GM11168 (cell line): ENCODE measurements at regions not wholly inside any gene's neighbourhood (a gene's known extent, or its start where the extent isn't known, plus 50 kb on each side); places are given as distances from the start of the nearest gene placed in this dataset.

Source experiments
- in situ Hi-C: fragments of 300-500 bp; cut with MboI; formaldehyde crosslinking; loops from one replicate; pipeline ENCODE4 v1.12.0; 2022; ENCODE audit warnings: low sequenced_read_pairs; ENCODE audit not compliant: unreplicated experiment

GRCh38 chr1:43108080-43108479 lies 64.0 kb downstream of the EBNA1BP2 start:
- in situ Hi-C loops, result no loop called here

- in situ Hi-C loops, result no loop called here
These were observed 64.4 kb downstream of the EBNA1BP2 start for GRCh38 chr1:43107664-43108063.

- in situ Hi-C loops, result no loop called here
These were observed 67.9 kb downstream of the EBNA1BP2 start for GRCh38 chr1:43104027-43104763.

- in situ Hi-C loops, result no loop called here
These were observed 71.0 kb downstream of the EBNA1BP2 start for GRCh38 chr1:43101061-43101460.

GRCh38 chr1:43098200-43098599 lies 73.9 kb downstream of the EBNA1BP2 start:
- in situ Hi-C loops, result loop anchor here (25.0 kb wide), 1 partner anchor 511 kb away; no protein-coding TSS in a partner anchor

- in situ Hi-C loops, result loop anchor here (25.0 kb wide), 1 partner anchor 509 kb away; no protein-coding TSS in a partner anchor
These were observed 75.6 kb downstream of the EBNA1BP2 start for GRCh38 chr1:43096528-43096927.

GRCh38 chr1:43090812-43091211 lies 81.3 kb downstream of the EBNA1BP2 start:
- in situ Hi-C loops, result loop anchor here (25.0 kb wide), 1 partner anchor 504 kb away; no protein-coding TSS in a partner anchor

- in situ Hi-C loops, result loop anchor here (25.0 kb wide), 1 partner anchor 503 kb away; no protein-coding TSS in a partner anchor
These were observed 81.9 kb downstream of the EBNA1BP2 start for GRCh38 chr1:43090157-43090556.

- in situ Hi-C loops, result loop anchor here (25.0 kb wide), 1 partner anchor 496 kb away; no protein-coding TSS in a partner anchor
These were observed 88.7 kb downstream of the EBNA1BP2 start for GRCh38 chr1:43083375-43083891.

GRCh38 chr1:43082740-43083139 lies 89.3 kb downstream of the EBNA1BP2 start:
- in situ Hi-C loops, result loop anchor here (25.0 kb wide), 1 partner anchor 495 kb away; no protein-coding TSS in a partner anchor

GRCh38 chr1:43077273-43077672 lies 94.8 kb downstream of the EBNA1BP2 start:
- in situ Hi-C loops, result loop anchor here (10.0 to 25.0 kb wide), 2 partner anchors 102 to 490 kb away; no protein-coding TSS in a partner anchor

- in situ Hi-C loops, result loop anchor here (10.0 to 25.0 kb wide), 2 partner anchors 100 to 487 kb away; no protein-coding TSS in a partner anchor
These were observed 97.4 kb downstream of the EBNA1BP2 start for GRCh38 chr1:43074709-43075108.

GRCh38 chr1:43074244-43074643 lies 97.8 kb downstream of the EBNA1BP2 start:
- in situ Hi-C loops, result loop anchor here (10.0 kb wide), 1 partner anchor 99 kb away; no protein-coding TSS in a partner anchor

- in situ Hi-C loops, result loop anchor here (10.0 kb wide), 1 partner anchor 99 kb away; no protein-coding TSS in a partner anchor
These were observed 98.4 kb downstream of the EBNA1BP2 start for GRCh38 chr1:43073490-43074230.

- in situ Hi-C loops, result loop anchor here (10.0 kb wide), 1 partner anchor 98 kb away; no protein-coding TSS in a partner anchor
These were observed 99.8 kb downstream of the EBNA1BP2 start for GRCh38 chr1:43072314-43072713.

- in situ Hi-C loops, result loop anchor here (10.0 kb wide), 1 partner anchor 96 kb away; no protein-coding TSS in a partner anchor
These were observed 100.8 kb downstream of the EBNA1BP2 start for GRCh38 chr1:43071241-43071640.

GRCh38 chr1:43069461-43070050 lies 102.5 kb downstream of the EBNA1BP2 start:
- in situ Hi-C loops, result loop anchor here (5.0 to 10.0 kb wide), 2 partner anchors 95 to 157 kb away; no protein-coding TSS in a partner anchor

- in situ Hi-C loops, result loop anchor here (5.0 kb wide), 1 partner anchor 157 kb away; no protein-coding TSS in a partner anchor
These were observed 103.2 kb downstream of the EBNA1BP2 start for GRCh38 chr1:43068911-43069310.

- in situ Hi-C loops, result loop anchor here (5.0 kb wide), 1 partner anchor 156 kb away; no protein-coding TSS in a partner anchor
These were observed 103.9 kb downstream of the EBNA1BP2 start for GRCh38 chr1:43067977-43068751.
